Adipocyte (in vitro differentiated cells): ENCODE measurements at regions not wholly inside any gene's neighbourhood (a gene's known extent, or its start where the extent isn't known, plus 50 kb on each side); places are given as distances from the start of the nearest gene placed in this dataset.

Experiments
- DNase-seq: peaks from one replicate; pipeline ENCODE4 v3.0.0-alpha.2; 2015; ENCODE audit warnings: low read depth
- H3K27me3 ChIP-seq: replicated peaks from 2 replicates; pipeline ENCODE4 v1.7.0; 2013; ENCODE audit warnings: mild to moderate bottlenecking, low read length, moderate library complexity; ENCODE audit not compliant: control insufficient read depth, insufficient read depth
- H3K36me3 ChIP-seq: 2 replicates; pipeline ENCODE4 v1.7.0; 2013; ENCODE audit warnings: low read length, mild to moderate bottlenecking, moderate library complexity; ENCODE audit not compliant: control insufficient read depth, insufficient read depth, severe bottlenecking
- H3K4me1 ChIP-seq: 2 replicates; pipeline ENCODE4 v1.7.0; 2013; ENCODE audit warnings: mild to moderate bottlenecking, low read length, moderate library complexity; ENCODE audit not compliant: control insufficient read depth, insufficient read depth
- H3K4me3 ChIP-seq: 2 replicates; pipeline ENCODE4 v1.7.0; 2013; ENCODE audit warnings: mild to moderate bottlenecking, low read length, moderate library complexity
- H3K9ac ChIP-seq: 2 replicates; pipeline ENCODE4 v1.7.0; 2013; ENCODE audit warnings: mild to moderate bottlenecking, low read length, moderate library complexity
- H3K9me3 ChIP-seq: 2 replicates; pipeline ENCODE4 v1.7.0; 2013; ENCODE audit warnings: mild to moderate bottlenecking, low read length, moderate library complexity; ENCODE audit not compliant: control insufficient read depth

DNA sequence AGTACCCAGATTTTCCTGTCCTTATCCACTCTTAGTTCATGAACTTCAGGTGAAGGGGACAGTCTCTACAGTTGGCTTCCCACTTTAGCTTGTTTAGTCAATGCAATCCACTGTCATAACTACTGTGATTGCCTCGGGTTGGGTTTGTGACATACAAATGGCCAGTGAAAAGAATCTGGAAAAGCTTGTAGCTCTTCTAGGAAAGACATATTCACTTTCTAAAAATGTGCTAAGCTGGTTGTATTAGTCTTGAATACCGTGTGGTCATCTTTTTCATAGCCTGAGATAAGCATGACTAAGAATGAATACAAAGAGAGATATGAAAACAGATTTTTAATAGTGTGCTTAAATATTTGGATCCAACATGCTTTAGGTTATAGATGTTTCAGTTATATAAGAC, 1443.5 kb upstream of the IGFBP7 start:
- Histone ChIP-seq H3K36me3 (no peaks in the 10 kb centered on the region), H3K9ac (no peak overlapping the region), H3K9me3 (no peaks in the 10 kb centered on the region), H3K27me3 (no peaks in the 10 kb centered on the region), H3K4me3 (no peak overlapping the region), H3K4me1 (no peaks in the 10 kb centered on the region)
- DNase-seq = no peak

DNA sequence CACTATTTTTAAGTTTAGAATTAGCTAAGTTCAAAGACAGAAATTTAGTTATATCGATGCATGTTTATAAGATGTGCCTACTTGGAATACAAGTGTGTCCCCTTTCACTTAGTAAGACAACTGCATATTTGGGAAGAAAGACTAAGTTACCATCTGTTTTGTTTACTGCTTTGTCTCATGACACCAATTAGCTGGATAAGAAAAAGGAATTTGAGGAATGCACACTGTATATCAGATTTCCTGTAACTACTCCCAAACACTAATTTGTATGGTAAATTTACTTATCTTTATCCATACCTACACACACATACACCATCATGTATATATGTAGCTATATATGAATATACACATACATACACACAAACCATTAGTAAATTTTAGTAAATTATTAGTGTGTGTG, 1442.8 kb upstream of the IGFBP7 start:
- Histone ChIP-seq H3K4me3 (no peak overlapping the region), H3K9ac (no peak overlapping the region), H3K36me3 (no peaks in the 10 kb centered on the region), H3K27me3 (no peaks in the 10 kb centered on the region), H3K9me3 (no peaks in the 10 kb centered on the region), H3K4me1 (no peaks in the 10 kb centered on the region)
- no peak for DNase-seq

DNA sequence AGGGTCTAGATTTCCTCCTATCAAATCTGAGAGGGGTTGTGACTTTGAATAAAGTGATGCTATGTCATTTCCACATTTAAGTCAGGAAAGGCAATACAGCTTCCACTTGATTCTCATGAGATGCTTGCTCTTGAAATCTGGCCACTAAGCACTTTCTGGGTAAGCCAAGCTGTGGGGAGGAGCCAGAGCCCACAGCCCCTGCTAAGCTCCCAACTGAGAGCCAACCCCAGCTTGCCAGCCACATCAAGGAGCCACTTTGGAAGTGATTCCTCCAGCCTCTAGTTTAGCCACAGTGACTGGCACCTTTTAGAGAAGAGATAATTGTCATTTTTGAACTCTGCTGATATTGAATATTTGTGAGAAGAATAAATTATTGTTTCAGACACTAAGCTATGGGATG, 1441.5 kb upstream of the IGFBP7 start:
- Histone ChIP-seq H3K36me3 (no peaks in the 10 kb centered on the region), H3K27me3 (no peaks in the 10 kb centered on the region), H3K9me3 (no peaks in the 10 kb centered on the region), H3K4me3 (no peak overlapping the region), H3K9ac (no peak overlapping the region), H3K4me1 (no peaks in the 10 kb centered on the region)
- no peak for DNase-seq

DNA sequence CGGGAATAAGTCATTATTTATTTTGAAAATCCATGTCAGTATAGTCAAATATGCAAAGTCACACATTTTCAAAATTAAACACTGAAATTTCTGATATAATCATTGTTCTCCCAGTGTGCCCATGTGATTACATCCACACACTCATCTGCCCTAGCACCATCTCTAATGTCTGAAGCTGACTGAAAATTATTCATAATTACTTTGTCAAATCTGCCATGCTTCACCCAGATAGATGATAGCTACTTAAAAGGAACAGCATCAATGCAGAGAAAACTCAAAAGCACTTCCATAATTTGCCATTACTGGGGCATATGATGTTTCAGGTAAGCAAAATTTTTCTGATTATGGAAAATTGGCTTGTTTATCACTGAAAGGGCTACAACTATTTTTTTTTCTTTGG, 1433.3 kb upstream of the IGFBP7 start:
- DNase-seq = no peak
- no peaks in the 10 kb centered on the region for H3K9me3 ChIP-seq
- no peak overlapping the region for H3K9ac ChIP-seq
- no peaks in the 10 kb centered on the region for H3K27me3 ChIP-seq
- no peaks in the 10 kb centered on the region for H3K36me3 ChIP-seq
- H3K4me3 ChIP-seq = no peak overlapping the region
- no peaks in the 10 kb centered on the region for H3K4me1 ChIP-seq

DNA sequence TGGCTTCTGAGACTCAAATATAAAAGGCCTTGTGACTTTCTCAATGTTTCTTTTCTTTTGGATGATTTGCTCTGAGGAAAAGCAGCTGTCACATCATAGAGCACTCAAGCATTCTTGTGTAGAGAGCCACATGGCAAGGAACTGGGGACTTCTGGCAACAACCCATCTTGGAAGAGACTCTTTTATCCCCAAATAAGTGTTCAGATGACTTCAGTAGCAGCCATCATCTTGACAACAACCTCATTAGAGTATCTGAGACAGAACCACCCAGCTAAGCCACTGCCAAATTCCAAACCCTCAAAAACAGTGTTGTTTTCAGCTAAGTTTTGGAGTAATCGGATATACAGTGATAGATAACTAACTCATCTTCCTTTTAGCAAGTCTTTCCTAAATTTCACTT, 1431.7 kb upstream of the IGFBP7 start:
- Histone ChIP-seq H3K4me1 (no peaks in the 10 kb centered on the region), H3K4me3 (no peak overlapping the region), H3K36me3 (no peaks in the 10 kb centered on the region), H3K9ac (no peak overlapping the region), H3K9me3 (no peaks in the 10 kb centered on the region), H3K27me3 (no peaks in the 10 kb centered on the region)
- no peak for DNase-seq

DNA sequence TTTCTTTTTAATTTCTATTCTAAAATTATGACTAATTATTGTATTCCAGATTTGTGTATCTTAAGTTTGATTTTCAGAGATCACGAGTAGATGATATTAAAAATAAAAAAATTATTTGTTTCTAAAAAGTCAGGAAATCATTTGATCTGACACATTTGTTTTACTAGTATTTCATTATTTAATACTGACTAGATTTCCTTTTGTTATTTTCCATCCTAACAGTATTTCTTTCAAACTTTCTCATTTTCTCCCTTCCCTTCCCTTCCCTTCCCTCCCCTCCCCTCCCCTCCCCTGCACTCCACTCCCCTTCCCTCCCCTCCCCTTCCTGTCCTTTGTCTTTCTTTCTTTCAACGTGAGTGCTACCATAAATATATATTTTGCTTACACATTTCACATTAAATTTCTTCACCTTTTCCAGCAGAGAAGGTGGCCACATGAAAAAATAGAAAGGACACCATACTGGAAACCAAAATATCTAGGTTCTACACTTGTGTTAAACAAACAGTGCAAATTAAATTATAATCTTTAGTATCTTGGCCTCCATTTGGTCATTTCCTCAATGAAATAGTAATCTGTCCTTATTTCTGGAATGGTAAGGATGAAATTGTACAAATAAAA, 1412.7 kb upstream of the IGFBP7 start:
- Histone ChIP-seq H3K36me3 (no peaks in the 10 kb centered on the region), H3K4me3 (no peak overlapping the region), H3K4me1 (no peaks in the 10 kb centered on the region), H3K9me3 (no peaks in the 10 kb centered on the region), H3K27me3 (no peaks in the 10 kb centered on the region), H3K9ac (no peak overlapping the region)
- no peak for DNase-seq

DNA sequence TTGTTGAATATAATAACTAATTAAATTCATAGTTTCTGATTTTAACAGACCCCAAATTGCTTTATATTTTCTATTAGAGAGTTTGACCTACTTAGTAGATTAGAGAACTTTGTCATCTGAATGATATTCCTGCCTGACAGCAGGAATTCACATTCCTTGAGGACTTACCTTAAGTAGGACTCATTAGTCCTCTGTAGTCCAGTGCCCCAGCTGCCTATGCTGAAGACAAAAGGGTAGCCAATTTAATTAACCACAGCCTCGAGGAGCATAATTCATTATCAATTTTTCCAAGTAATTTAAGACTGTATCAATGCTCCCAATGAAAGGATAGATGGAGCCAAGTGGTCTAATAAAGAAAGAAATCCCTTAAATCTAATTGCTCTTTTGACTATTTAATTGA, 1405.0 kb upstream of the IGFBP7 start:
- Histone ChIP-seq H3K4me3 (no peak overlapping the region), H3K9ac (no peak overlapping the region), H3K9me3 (no peaks in the 10 kb centered on the region), H3K36me3 (no peaks in the 10 kb centered on the region), H3K27me3 (no peaks in the 10 kb centered on the region), H3K4me1 (peaks cover 3% of the 10 kb centered on the region)
- no peak for DNase-seq

DNA sequence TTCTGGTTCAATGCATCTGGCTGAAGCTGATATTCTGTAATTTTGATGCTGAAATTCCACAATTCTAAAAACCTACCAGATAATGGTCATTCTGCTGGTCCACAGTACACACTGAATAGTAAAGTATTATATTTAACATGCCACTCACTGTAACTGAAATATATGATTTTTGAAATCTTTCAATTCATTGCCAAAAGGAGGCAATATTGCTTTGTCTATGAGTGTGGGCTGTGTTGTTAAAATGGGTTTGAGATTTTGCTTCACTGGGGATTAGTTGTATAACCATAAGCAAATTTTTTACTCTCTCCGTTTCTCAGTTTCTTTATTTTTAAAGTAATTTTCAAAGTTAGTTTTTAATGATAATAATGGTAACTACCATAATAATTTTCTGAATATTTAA, 1404.1 kb upstream of the IGFBP7 start:
- DNase-seq = no peak
- Histone ChIP-seq H3K9me3 (no peaks in the 10 kb centered on the region), H3K27me3 (no peaks in the 10 kb centered on the region), H3K9ac (no peak overlapping the region), H3K36me3 (no peaks in the 10 kb centered on the region), H3K4me3 (no peak overlapping the region), H3K4me1 (peaks cover 3% of the 10 kb centered on the region)

DNA sequence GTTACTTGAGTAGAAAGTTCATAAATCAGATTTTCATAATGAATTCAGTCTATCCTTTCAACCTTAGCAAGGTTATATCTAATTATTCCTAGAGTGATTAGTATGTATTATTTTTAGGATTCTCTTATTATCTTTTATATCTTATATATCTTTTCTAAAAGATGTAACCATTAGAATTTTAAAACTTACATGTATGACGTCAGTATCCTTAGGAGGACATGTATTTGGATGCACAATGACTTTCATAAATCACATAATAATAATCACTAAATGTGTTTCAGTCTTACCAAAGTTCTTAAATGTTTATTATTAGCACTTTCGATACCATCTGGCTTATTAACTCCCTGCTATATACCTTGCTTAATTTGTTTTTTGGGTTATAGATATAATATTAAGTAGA, 1400.5 kb upstream of the IGFBP7 start:
- Histone ChIP-seq H3K27me3 (no peaks in the 10 kb centered on the region), H3K9ac (no peak overlapping the region), H3K9me3 (no peaks in the 10 kb centered on the region), H3K4me1 (peaks cover 3% of the 10 kb centered on the region), H3K36me3 (no peaks in the 10 kb centered on the region), H3K4me3 (no peak overlapping the region)
- DNase-seq = no peak

DNA sequence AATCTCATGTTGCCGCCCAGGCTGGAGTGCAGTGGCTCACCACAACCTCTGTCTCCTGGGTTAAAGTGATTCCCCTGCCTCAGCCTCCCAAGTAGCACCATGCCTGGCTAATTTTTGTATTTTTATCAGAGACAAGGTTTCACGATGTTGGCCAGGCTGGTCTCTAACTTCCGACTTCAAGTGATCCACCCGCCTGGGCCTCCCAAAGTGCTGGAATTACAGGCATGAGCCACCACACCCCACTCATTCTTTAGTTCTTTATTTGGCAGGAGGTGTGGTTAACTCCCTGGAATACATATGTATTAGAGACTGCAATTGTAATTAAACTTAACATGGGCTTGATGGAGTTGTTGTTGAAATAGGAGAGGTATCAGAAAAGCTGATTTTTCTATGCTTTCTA, 1396.9 kb upstream of the IGFBP7 start:
- DNase-seq = no peak
- Histone ChIP-seq H3K9me3 (no peaks in the 10 kb centered on the region), H3K27me3 (no peaks in the 10 kb centered on the region)

DNA sequence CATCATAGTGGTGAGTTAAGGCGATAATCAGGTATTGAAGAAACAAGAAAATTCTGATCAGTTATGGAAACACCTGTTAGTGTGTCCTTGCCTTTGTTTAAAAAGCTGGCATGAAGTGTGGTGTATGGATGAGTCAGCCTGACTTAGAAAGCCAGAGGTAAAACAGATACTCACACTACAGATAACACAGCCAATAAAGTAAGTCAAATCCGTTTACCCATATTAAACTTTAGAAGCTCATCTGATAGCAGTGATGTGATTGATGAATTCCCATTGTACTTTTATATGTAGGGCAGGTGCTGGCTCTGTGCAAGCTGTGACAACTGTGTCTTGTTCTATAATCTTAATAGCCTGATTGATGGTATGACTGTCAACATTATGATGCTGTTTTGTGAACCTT, 1392.7 kb upstream of the IGFBP7 start:
- H3K9ac ChIP-seq = no peak overlapping the region
- no peaks in the 10 kb centered on the region for H3K9me3 ChIP-seq
- no peak overlapping the region for H3K4me3 ChIP-seq
- H3K4me1 ChIP-seq = no peaks in the 10 kb centered on the region
- no peaks in the 10 kb centered on the region for H3K36me3 ChIP-seq
- DNase-seq = no peak
- no peaks in the 10 kb centered on the region for H3K27me3 ChIP-seq

More for the DNA sequence above, 1396.9 kb upstream of the IGFBP7 start:
- H3K4me1 ChIP-seq = peaks cover 3% of the 10 kb centered on the region
- H3K36me3 ChIP-seq = no peaks in the 10 kb centered on the region
- no peak overlapping the region for H3K9ac ChIP-seq
- no peak overlapping the region for H3K4me3 ChIP-seq

DNA sequence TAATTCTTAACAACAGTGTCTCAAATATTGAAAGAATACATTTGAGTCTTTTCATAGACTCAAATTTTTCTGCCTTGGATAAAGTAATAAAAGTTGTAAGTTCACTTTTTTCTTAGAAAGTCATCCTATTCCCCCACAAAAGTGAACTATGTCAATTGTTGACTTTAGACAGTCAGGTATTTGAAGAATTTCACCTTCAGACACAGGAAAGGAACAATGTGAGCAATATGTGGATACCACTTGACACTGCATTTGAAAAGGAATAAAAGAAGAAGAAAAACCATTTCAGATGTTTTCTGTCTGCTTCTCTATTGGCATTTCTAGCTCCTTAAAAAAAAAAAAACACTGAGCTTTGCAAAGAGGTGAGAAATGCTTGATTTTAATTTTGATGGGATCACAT, 1389.0 kb upstream of the IGFBP7 start:
- Histone ChIP-seq H3K9ac (no peak overlapping the region), H3K27me3 (no peaks in the 10 kb centered on the region), H3K4me1 (no peaks in the 10 kb centered on the region), H3K36me3 (no peaks in the 10 kb centered on the region), H3K4me3 (no peak overlapping the region), H3K9me3 (no peaks in the 10 kb centered on the region)
- DNase-seq = no peak
